ENCODE measurements at regions not wholly inside any gene's neighbourhood (a gene's known extent, or its start where the extent isn't known, plus 50 kb on each side); places are given as distances from the start of the nearest gene placed in this dataset.
"Not testable (repeated sequence)": the region's sequence is repeated elsewhere in the genome, so short reads cannot be mapped to it uniquely, and the experiment has no call there.

DNA sequence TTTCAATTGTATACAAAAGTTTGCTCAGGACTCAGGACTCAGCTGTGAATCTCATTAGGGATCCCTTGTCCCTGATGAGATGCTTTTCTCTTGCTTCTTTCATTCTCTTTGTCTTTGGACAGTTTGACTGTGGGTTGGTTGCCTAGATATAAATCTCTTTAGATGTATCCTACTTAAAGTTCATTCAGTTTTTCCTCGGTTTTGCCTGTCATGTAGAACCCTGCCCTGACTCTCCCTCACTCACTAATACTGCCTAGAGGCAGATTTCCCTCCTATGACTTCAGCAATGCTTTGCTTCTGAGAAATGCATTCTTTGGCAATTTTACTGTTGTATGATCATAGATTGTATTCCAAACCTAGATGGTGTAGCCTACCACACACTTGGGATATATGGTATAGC lies 421.4 kb upstream of the TCF4 start:
- no peak for DNase-seq

DNA sequence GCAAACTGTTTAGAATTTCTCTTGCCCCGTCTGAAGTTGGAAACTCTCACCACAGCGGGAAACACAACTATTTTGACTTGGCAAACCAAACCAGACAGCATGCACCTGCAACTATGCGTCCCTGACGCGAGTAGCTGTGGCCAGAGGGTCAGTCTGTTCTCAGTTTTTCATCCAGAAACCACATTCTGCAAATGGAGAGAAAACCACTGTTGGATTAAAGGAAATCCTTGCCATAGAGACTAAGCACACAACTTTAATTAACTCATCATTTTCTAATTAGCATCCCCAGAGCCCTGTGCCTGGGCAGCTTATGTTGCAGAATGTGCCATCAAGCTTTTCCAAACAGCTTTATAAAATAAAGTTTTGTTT lies 415.7 kb upstream of the TCF4 start:
- DNase-seq = peak; percentile 30

DNA sequence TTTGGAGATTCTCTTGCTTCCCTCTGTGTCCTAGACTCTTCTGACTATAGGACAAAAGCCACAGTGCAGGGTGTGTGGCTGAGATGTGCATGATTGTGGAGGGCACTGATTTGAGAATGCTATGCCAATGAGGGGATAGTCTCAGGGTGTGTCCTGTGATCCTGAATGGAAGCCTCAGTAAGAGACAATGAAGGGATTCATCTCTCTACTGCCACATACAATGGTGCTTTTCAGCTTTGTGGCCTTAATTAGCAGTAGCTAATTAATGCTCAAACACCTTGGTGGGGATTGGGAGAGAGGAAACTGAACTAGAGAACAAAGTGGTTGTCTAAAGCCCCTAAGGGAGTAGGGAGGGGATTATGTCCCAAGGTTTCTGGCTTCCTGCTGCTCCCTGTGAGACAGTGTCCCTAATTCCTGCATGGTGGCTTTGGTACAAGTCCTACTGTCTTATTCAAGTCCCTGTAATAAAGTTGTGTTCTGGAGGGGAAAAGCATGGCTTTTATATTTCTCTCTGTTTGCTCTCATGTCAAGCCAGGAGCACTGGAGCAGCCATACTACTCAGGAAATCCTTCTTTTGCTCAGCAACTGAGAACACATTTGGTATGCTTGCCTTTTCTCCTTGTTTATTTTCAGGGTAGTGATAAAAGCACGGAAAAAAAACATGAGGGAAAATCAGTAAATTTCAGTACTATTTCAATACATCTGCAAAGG lies 415.2 kb upstream of the TCF4 start:
- peak; percentile 20 for DNase-seq

DNA sequence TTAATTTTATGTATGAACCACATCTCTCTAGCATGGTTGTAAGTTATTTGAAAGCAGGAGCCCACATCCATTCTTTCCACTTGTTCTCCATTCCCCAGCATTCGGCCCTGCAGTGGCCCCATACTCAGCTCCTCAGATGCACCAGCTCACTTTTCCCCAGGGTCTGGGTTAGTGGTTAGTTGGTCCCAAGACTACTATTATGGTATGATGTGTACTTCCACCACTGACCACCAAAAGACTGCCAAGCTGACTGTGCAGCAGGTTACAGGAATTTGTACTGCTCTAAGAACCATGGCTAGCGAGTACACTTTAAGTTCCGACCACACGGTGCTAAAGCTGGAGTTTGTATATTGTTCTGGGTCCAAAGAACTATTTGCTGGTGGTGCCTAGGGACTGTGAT lies 413.6 kb upstream of the TCF4 start:
- DNase-seq = no peak

DNA sequence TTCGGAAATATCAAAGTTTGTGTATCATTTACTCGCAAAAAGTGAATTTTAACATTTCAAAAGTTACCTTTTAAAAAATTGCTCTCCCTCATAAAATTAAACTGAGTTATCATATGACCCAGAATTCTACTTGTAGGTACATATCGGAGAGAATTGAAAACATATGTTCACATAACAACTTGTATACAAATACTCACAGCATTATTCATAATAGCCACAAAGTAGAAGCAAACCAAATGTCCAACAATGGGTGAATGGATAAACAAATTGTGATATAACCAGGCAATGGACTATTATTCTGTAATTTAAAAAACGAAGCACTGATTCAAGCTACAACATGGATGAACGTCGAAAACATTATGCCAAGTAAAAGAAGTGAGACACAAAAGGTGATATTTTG lies 412.0 kb upstream of the TCF4 start:
- DNase-seq = no peak

DNA sequence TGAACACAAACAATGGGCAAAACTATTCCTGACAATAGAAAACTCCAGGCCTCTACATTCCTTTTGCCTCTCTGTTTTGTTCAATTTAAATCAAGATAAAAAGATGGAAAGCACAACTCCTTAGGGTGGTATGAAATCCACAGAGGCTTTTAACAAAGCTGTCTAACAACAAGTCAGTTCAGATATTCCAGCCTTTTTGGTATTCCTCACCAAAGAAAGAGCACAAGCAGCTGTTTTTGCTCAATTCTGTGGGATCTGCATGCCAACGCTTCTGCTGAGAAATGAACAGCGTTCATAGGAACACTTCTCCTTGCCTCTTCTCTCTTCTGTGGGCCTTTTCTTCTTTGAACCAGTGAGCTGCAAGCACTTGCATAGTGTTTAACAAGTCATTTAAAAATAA lies 411.6 kb upstream of the TCF4 start:
- DNase-seq = peak; percentile 54

DNA sequence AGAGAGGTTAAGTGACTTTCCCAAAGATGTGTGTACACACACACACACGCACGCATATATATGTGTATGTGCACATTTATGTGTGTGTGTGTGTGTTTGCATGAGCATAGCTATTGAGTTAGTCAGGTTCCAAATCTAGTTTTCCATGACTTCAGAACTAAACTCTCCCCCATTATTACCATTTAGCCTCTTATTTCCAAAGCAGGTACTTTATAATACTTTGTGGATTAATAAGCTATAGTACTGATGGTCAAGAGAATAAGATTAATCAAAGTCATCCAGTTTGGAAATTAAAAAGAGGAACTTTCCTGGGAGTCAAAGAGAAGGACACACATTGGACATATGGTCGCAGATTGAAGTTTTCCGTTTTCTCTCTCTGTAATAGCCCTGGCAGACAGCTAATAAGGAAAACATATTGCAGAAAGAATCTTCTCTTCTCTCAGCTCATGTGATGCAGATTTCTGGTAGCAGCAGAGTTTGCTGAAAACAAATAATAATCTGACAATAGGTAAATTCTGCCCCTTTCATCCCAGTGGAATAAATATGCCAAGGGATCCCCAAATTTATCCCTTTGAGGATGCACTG lies 410.9 kb upstream of the TCF4 start:
- peak; percentile 40 for DNase-seq

DNA sequence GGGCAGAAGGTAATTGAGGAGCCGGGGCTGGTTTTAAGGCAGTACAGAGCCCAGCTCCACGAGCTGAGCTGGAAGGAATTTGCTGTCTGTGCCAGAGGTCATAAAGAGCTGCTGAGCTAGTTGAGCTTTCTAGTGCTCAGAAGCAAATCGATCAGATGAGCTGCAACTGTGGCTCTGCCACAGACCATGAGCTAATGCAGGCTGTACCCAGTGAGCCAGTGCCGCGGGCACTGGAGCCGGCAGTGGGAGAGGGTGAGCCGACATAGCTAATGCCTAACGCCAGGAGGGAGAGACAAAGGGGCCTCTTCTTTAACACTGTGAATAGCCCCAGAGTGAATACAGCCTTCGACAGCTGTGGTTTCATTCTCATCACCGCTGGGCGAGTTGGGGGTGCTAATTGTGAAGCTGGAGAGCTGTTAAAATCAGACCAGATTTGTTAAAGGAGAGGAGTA lies 410.1 kb upstream of the TCF4 start:
- peak; percentile 89 for DNase-seq

DNA sequence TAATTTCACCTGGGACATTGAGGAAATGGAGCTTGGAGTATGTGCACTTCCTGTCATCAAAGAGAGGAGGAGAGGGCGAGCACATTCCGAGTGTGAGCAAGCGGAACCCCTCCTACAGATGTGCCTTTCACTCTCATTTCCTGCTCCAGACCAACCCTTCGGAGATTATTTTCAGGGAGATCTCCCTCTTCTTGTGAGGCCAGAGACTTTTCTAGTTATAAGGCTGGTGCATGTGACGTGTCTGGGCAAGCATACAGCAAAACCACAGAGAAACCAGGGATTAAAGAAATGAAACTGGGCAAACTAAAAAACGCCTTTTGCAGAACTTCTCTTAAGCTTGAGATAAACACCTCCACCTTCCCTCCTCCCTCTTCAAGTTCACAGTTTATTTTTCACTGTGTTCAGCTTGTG lies 409.2 kb upstream of the TCF4 start:
- peak; percentile 46 for DNase-seq

DNA sequence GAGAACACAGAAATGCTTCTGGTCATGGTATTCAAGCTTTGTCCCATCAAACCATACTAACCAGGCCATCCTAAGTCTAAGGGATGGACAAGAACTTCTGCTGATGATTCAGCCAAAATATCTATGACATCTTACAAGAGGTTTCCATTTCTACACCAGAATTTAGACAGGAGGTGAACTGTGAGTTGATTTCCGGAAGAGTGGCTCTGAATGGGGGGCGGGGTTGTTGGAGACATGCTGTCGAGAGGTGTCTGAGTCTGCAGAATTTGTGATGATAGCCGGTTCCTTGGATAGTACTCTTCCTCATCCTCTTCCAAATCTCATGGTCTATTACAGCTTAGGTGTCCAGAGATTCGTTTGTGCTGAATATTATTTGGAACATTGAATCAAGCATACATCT lies 408.7 kb upstream of the TCF4 start:
- no peak for DNase-seq

DNA sequence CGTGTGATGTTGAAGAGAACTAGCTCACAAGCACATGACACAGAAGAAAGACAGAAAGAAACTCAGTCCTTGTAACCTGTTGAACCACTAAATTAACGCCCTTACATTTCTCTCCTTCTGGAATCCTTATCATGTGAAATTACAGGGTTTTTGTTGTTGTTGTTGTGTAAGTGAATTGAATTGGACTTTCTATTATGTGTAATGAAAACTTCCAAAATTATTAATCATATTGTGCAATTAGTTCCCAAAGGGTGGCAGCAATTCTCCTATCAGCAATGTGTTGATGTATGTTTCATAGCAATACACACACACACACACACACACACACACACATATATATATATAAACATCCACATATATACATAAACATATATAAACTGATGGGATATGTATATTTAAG lies 402.2 kb upstream of the TCF4 start:
- no peak for DNase-seq

DNA sequence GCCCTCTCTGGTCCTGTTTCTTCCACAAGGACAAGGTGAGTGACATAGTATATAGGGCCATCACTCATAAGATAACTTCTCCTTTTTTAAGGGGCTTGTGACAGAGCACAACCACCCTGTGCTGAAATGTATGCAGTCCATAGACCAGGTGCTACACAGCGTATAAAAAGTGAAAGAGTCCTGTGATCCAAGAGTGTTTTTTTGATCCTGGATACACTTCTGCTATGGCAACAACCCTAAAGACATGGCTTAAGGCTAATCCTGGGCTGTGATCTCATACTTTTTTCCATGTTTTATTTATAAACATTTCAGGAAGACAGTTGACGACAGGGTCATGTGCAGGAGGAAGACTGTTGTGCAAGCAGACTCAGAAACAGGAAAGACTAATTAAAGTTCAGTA lies 400.5 kb upstream of the TCF4 start:
- peak; percentile 84 for DNase-seq

DNA sequence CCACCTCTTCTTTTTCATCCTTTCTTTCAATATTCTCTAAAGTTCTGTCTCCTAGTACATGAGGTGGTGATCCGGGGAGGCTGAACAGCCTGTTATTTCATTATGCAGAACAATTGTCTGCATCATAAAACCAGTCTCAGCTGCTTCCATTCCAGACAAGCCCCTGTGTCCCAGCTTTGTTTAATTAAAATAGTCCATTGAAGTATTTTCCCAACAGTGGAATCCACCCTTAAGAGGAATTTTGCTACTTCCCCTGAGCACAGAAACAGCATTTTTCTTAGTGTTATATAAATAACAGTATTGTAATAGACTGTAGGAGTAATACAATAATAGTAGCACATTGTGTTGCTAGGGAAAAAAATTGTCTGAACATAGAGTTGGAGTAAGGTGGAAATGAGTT lies 395.4 kb upstream of the TCF4 start:
- DNase-seq = peak; percentile 15

DNA sequence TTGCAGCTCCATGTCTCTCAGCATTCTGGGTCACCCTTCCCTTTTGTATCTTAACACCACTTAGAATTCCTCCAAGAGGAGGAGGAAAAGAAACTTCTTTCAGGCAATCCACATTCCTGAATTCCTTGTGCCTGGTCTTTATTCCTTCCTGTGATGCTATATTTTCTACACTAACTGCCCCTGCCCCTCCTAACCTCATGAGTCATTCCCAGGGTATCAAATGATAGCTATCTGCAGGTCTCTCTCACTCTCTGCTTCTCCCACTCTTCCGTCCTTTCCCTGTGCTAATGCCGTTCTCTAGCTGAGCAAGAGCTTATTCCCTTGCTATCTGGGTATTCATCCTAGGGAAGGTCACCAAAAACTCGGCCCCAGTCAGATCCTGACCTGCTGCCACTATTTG lies 395.0 kb upstream of the TCF4 start:
- DNase-seq = peak; percentile 37

DNA sequence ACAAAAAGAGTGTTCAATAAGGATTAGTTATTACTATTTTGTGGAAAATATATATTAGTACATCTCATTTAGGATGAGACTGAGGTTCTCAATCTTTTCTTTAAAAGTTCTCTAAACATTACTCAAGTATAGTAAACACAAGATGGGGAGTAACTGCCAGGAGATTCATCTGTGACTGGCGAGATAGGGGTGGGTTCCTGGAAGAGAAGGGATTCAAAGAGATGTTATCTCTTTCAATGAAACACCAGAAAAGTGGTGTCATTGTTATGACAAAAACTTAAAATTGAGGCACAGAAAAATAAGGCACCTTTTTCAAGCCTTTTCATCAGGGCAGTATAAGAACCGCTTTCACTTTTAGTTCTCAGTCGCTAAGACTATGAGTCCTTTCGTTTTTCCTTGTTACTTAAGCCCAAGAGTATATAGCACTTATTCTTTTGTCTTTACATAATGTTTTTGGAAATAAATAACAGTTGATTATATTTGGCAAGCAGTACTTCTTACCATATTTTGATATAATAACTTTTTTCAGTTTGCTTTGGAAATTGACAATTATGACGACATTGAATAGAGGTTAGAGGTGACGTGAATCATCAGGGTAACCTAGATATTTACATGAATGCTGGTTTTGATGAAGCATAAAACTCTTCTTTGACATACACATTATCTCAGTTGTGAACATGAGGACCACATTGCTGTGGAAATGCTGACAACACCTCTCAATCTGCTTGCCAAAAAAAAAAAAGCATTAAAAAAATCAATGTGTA lies 393.9 kb upstream of the TCF4 start:
- no peak for DNase-seq

DNA sequence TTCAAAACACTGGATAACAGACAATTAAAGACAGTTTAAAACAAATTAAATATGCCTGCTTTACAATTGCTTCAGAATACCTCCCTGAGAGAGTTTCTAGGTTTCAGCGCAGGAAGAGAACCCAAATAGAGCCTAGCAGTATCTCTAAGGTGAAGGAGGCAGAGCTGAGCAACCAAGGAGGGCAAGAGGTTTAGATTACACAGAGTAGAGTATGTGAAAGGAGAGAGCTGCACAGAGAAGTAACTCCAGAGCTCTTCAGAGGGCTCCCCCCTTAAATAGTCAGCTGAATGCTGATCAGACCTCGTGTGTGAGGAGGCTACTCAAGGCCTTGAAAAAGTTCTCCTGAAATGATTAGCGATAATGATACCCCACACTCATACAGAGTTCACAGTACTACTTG lies 386.5 kb upstream of the TCF4 start:
- DNase-seq = no peak

DNA sequence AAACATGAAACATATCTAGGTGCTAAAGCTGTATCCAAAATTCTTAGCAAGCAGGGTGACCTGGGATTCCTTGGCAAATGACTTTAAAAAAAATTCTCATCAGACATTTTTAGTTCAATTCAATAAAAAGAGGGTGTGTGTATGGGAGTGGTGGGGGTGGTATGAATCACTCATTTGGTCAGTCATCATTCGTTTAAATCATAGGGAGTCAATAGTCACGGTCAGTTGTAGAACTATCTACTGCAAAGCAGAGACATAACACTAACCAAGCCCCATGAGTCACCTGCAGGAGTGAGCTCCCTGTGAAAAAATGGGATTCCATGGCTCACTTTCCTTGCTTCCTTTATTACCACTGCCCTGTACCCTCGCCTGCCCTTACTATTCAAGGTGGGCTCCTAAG lies 380.6 kb upstream of the TCF4 start:
- DNase-seq = no peak

DNA sequence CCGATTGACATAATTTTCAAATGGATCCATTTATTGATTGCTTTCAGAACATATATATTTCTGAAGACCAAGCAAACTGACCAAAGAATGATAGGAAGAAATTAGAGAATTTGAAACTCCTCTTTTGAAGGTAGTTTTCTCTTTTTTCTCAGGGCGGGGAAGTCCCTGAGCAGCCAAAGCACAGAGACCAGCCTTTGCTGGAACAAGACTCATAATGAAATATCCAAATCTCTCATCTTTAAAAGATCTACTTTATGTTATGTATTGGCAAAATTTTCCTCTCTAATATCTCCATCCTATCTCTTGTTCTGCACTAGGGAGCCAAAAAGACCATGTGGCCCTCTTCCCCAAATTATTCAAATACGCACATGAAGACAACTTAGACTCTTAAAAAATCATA lies 379.0 kb upstream of the TCF4 start:
- no peak for DNase-seq

DNA sequence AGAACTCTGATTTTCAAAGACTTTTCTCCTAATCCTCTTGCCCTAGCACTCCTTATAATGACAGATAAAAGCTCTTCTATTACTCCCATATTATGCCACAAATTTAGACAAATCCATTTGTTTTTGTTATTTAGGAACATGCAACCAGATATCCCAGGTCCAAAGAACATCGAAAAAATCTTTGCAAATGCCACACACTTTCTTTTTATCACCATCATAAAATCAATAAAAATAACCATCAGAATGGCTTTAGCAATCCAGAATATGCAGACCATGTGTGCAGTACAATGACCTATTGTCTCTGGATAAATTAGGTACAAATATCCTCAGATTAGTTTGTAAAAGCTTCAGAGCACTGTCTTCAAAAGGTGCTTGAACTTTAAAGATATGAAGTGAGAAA lies 376.2 kb upstream of the TCF4 start:
- no peak for DNase-seq

DNA sequence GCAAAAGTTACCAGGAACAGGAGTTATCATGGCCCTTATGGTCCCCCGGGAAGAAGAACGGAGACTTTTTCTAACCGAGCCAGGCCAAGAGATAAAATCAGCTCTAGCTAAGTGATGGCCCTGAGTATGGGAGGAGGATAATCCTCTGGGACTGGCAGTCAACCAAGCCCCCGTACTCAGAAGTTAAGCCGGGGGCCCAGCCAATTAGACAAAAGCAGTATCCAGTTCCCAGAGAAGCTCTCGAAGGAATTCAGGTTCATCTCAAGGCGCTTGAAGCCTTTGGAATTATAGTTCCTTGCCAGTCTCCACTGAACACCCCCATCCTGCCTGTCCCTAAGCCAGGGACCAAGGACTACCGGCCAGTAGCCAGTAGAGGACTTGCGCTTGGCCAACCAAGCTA lies 365.3 kb upstream of the TCF4 start:
- no peak for DNase-seq

DNA sequence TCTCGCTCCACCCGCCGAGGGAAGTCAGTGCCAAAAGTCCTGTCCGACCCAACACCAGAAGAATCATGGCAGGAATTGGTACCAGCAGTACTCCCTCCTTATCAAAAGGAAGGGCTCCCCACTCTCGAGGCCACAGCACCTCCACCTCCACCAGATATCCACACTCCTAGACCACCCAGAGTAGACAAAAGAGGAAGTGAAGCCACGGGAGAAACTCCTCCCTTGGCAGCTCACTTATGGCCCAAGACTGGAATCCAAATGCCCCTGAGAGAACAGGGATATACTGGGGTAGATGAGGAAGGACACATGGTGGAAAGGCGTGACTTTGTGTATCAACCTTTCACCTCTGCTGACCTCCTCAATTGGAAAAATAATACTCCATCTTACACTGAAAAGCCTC lies 363.7 kb upstream of the TCF4 start:
- DNase-seq = not testable (repeated sequence)

DNA sequence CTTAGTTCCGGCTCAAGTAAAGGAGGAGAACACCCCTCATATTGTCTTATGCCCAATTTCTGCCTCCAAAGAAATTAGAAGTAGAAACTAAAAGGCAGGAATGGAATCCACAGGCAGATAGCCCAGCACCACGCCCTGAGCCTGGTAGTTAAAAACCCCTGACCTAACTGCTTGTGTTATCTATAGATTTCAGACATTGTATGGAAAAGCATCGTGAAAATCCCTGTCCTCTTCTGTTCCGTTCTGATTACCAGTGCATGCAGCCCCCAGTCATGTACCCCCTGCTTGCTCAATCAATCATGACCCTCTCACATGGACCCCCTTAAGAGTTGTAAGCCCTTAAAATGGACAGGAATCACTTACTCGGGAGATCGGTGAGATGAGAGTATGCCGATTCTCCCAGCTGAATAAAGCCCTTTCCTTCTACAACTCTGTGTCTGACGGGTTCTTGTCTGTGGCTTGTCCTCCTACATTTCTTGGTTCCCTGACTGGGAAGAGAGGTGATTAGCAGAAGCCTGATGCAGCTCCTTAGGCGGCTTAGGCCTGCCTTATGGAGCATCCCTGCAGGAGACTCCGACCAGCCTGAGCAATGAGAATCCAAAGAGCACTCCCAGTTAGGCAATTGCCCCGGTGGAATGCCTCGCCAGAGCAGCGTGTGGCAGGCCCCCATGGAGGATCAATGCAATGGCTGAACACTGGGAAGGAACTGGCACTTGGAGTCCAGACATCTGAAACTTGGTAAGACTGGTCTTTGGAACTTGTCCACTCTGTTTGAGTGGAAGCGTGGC lies 362.6 kb upstream of the TCF4 start:
- no peak for DNase-seq

DNA sequence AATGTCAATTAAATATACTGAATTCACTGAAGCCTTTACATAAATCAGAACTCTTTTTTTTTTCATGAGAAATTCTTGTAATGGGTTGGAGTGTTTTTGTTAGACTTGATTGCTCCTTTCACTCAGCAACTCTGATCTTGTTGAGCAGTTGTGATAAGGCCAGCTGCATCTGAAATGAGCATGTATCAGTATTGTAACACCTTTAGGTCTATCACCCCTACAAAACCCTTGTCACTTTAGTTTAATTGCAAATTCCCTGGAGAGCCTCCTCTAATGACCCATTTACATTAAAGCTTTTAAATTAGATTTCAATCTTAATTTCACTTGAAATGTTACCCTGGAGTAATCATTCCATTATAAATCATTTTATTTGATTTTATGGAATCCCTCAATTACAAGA lies 346.8 kb upstream of the TCF4 start:
- no peak for DNase-seq
